ENCODE measurements at regions not wholly inside any gene's neighbourhood (a gene's known extent, or its start where the extent isn't known, plus 50 kb on each side); places are given as distances from the start of the nearest gene placed in this dataset.

GRCh38 chr1:30011970-30012369 is 711.4 kb downstream of the MATN1 start:
- Mint-ChIP-seq H3K36me3 (ENCODE audit: low read depth, unreplicated experiment) (no peaks in the 10 kb centered on the region), H3K27me3 (ENCODE audit: unreplicated experiment) (peaks cover 6% of the 10 kb centered on the region), H3K4me3 (ENCODE audit: unreplicated experiment) (no peak overlapping the region), H3K9me3 (ENCODE audit: unreplicated experiment) (no peaks in the 10 kb centered on the region), H3K27ac (ENCODE audit: unreplicated experiment) (no peak overlapping the region), H3K4me1 (ENCODE audit: unreplicated experiment) (peaks cover 26% of the 10 kb centered on the region)
- TF ChIP-seq, protein P1, sequence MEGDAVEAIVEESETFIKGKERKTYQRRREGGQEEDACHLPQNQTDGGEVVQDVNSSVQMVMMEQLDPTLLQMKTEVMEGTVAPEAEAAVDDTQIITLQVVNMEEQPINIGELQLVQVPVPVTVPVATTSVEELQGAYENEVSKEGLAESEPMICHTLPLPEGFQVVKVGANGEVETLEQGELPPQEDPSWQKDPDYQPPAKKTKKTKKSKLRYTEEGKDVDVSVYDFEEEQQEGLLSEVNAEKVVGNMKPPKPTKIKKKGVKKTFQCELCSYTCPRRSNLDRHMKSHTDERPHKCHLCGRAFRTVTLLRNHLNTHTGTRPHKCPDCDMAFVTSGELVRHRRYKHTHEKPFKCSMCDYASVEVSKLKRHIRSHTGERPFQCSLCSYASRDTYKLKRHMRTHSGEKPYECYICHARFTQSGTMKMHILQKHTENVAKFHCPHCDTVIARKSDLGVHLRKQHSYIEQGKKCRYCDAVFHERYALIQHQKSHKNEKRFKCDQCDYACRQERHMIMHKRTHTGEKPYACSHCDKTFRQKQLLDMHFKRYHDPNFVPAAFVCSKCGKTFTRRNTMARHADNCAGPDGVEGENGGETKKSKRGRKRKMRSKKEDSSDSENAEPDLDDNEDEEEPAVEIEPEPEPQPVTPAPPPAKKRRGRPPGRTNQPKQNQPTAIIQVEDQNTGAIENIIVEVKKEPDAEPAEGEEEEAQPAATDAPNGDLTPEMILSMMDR (IDR thresholded peaks at IDR 0.05; ENCODE audit: unreplicated experiment) = no peak
- no peak for DNase-seq (ENCODE audit: low spot score)

GRCh38 chr1:30010506-30011106 is 712.8 kb downstream of the MATN1 start:
- H3K4me3 Mint-ChIP-seq (ENCODE audit: unreplicated experiment) = no peak overlapping the region
- peaks cover 6% of the 10 kb centered on the region for H3K27me3 Mint-ChIP-seq (ENCODE audit: unreplicated experiment)
- no peak for DNase-seq (ENCODE audit: low spot score)
- H3K9me3 Mint-ChIP-seq (ENCODE audit: unreplicated experiment) = no peaks in the 10 kb centered on the region
- no peaks in the 10 kb centered on the region for H3K36me3 Mint-ChIP-seq (ENCODE audit: low read depth, unreplicated experiment)
- peaks cover 26% of the 10 kb centered on the region for H3K4me1 Mint-ChIP-seq (ENCODE audit: unreplicated experiment)
- no peak overlapping the region for H3K27ac Mint-ChIP-seq (ENCODE audit: unreplicated experiment)
- TF ChIP-seq, protein P1 (IDR thresholded peaks at IDR 0.05; ENCODE audit: unreplicated experiment) = no peak

DNA sequence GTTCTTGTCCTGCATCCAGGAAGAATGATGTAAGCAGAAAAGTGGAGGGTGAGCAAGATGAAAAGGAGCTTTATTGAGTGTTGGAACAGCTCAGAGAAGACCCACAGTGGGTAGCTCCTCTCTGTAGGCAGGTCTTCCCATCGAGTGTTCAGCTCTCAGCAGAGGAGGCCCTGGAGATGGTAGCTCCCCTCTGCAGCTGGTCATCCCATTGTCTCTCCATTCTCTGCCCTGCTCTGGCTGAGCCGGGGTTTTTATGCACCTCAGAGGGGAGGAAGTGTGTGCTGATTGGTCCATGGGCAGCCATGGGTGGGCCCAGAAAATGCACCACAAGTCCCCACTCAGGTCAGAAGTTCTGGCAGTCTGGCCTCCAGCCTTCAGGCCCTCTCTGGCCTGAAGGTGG is 713.7 kb downstream of the MATN1 start:
- Mint-ChIP-seq H3K9me3 (ENCODE audit: unreplicated experiment) (no peaks in the 10 kb centered on the region), H3K4me1 (ENCODE audit: unreplicated experiment) (peaks cover 26% of the 10 kb centered on the region), H3K27me3 (ENCODE audit: unreplicated experiment) (peaks cover 6% of the 10 kb centered on the region), H3K4me3 (ENCODE audit: unreplicated experiment) (no peak overlapping the region), H3K36me3 (ENCODE audit: low read depth, unreplicated experiment) (no peaks in the 10 kb centered on the region), H3K27ac (ENCODE audit: unreplicated experiment) (no peak overlapping the region)
- TF ChIP-seq, protein P1 (IDR thresholded peaks at IDR 0.05; ENCODE audit: unreplicated experiment) = no peak
- DNase-seq (ENCODE audit: low spot score) = no peak

GRCh38 chr1:30008998-30009657 is 714.3 kb downstream of the MATN1 start:
- DNase-seq (ENCODE audit: low spot score) = no peak
- TF ChIP-seq, protein P1 (IDR thresholded peaks at IDR 0.05; ENCODE audit: unreplicated experiment) = no peak
- Mint-ChIP-seq H3K4me1 (ENCODE audit: unreplicated experiment) (peaks cover 26% of the 10 kb centered on the region), H3K4me3 (ENCODE audit: unreplicated experiment) (no peak overlapping the region), H3K9me3 (ENCODE audit: unreplicated experiment) (no peaks in the 10 kb centered on the region), H3K27ac (ENCODE audit: unreplicated experiment) (no peak overlapping the region), H3K27me3 (ENCODE audit: unreplicated experiment) (peaks cover 6% of the 10 kb centered on the region), H3K36me3 (ENCODE audit: low read depth, unreplicated experiment) (no peaks in the 10 kb centered on the region)

- DNase-seq (ENCODE audit: low spot score) = no peak
- TF ChIP-seq, protein P1 (IDR thresholded peaks at IDR 0.05; ENCODE audit: unreplicated experiment) = no peak
- Mint-ChIP-seq H3K4me3 (ENCODE audit: unreplicated experiment) (peak overlapping the region; percentile 24), H3K27ac (ENCODE audit: unreplicated experiment) (peak overlapping the region; percentile 33), H3K36me3 (ENCODE audit: low read depth, unreplicated experiment) (no peaks in the 10 kb centered on the region), H3K9me3 (ENCODE audit: unreplicated experiment) (no peaks in the 10 kb centered on the region), H3K4me1 (ENCODE audit: unreplicated experiment) (peaks cover 26% of the 10 kb centered on the region), H3K27me3 (ENCODE audit: unreplicated experiment) (peaks cover 8% of the 10 kb centered on the region)
Observed at GRCh38 chr1:30008372-30008997, 714.9 kb downstream of the MATN1 start.

Data from endothelial cell (in vitro differentiated cells).